Neural progenitor cell (in vitro differentiated cells): ENCODE measurements at regions not wholly inside any gene's neighbourhood (a gene's known extent, or its start where the extent isn't known, plus 50 kb on each side); places are given as distances from the start of the nearest gene placed in this dataset.
A peak's percentile ranks its signal among the peaks of the same experiment; 100 is the strongest.

Experiments used
- DNase-seq: peaks from one replicate; pipeline ENCODE4 v3.0.0-alpha.2; 2016; ENCODE audit warnings: low spot score
- H2AFZ ChIP-seq: fragments of 200-600 bp; sonication (generic); replicated peaks from 2 replicates; pipeline ENCODE4 v1.6.1; 2016; ENCODE audit warnings: antibody characterized with exemption
- H3F3A ChIP-seq: fragments of 200-600 bp; sonication (generic); 2 replicates; pipeline ENCODE4 v1.6.1; 2016; ENCODE audit warnings: antibody characterized with exemption, low read depth
- H3K27ac ChIP-seq: fragments of 200-600 bp; sonication (generic); 2 replicates; pipeline ENCODE4 v1.5.1; 2016; ENCODE audit warnings: mild to moderate bottlenecking
- H3K27me3 ChIP-seq: fragments of 200-600 bp; sonication (generic); 2 replicates; pipeline ENCODE4 v1.6.1; 2016; ENCODE audit warnings: mild to moderate bottlenecking, moderate library complexity
- H3K36me3 ChIP-seq: fragments of 200-600 bp; sonication (generic); 2 replicates; pipeline ENCODE4 v1.5.1; 2016
- H3K4me1 ChIP-seq: fragments of 200-600 bp; sonication (generic); 2 replicates; pipeline ENCODE4 v1.6.1; 2016; ENCODE audit warnings: mixed run types
- H3K4me2 ChIP-seq: fragments of 200-600 bp; sonication (generic); 2 replicates; pipeline ENCODE4 v1.6.1; 2016
- H3K4me3 ChIP-seq: fragments of 200-600 bp; sonication (generic); 2 replicates; pipeline ENCODE4 v1.5.1; 2016
- H3K79me2 ChIP-seq: fragments of 200-600 bp; sonication (generic); 2 replicates; pipeline ENCODE4 v1.6.1; 2016; ENCODE audit warnings: low read depth
- H3K9ac ChIP-seq: fragments of 200-600 bp; sonication (generic); 2 replicates; pipeline ENCODE4 v1.6.1; 2016
- H3K9me3 ChIP-seq: fragments of 200-600 bp; sonication (generic); 2 replicates; pipeline ENCODE4 v1.5.1; 2016; ENCODE audit warnings: low read depth
- H4K20me1 ChIP-seq: fragments of 200-600 bp; sonication (generic); 2 replicates; pipeline ENCODE4 v1.6.1; 2016; ENCODE audit warnings: low read depth
- H3K27ac Mint-ChIP-seq: 3 replicates; pipeline ENCODE4 v1.8.0; 2021; ENCODE audit warnings: mixed read lengths
- H3K27me3 Mint-ChIP-seq: 2 replicates; pipeline ENCODE4 v1.8.0; 2022; ENCODE audit warnings: low read depth, mild to moderate bottlenecking, inconsistent platforms, moderate library complexity, mixed read lengths; ENCODE audit not compliant: insufficient read depth
- H3K36me3 Mint-ChIP-seq: 3 replicates; pipeline ENCODE4 v1.8.0; 2021; ENCODE audit warnings: mixed read lengths
- H3K4me1 Mint-ChIP-seq: 3 replicates; pipeline ENCODE4 v1.8.0; 2021; ENCODE audit warnings: mixed read lengths
- H3K4me3 Mint-ChIP-seq: 3 replicates; pipeline ENCODE4 v1.8.0; 2021; ENCODE audit warnings: mild to moderate bottlenecking, moderate library complexity, mixed read lengths
- H3K9me3 Mint-ChIP-seq: 3 replicates; pipeline ENCODE4 v1.8.0; 2020; ENCODE audit warnings: mixed read lengths
- EZH2 ChIP-seq: fragments of 200-600 bp; sonication (generic); IDR thresholded peaks from 2 replicates; pipeline ENCODE4 v1.6.1; 2017; ENCODE audit warnings: antibody characterized with exemption, mild to moderate bottlenecking, moderate library complexity
- EZH2phosphoT487 ChIP-seq: fragments of 200-600 bp; sonication (generic); IDR thresholded peaks from 2 replicates; pipeline ENCODE4 v1.6.1; 2017; ENCODE audit warnings: antibody characterized with exemption
- TF ChIP-seq, protein P1 (sequence below): fragments of 200-600 bp; sonication (generic); IDR thresholded peaks from 2 replicates; pipeline ENCODE4 v1.5.1; 2017; ENCODE audit warnings: antibody characterized with exemption, mild to moderate bottlenecking

DNA sequence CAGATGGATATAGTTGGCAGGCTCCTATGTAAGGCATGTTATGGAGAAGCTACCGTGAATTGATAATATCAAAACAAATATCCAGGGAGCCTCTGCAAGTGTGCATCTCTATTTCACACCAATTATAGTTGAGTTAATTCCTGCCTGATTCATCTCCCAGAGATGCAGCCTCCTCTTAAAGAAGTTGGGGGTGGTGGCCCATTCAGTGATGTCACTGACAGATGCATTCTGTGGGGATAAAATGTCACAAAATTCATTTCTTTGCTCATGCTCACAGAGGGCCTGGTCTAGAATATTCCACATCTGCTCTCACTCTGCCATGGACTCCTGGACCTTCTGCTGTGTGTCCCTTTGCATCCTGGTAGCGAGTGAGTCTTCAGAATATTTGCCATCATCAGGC, 189.1 kb upstream of the PRSS1 start:
- H3K4me3 Mint-ChIP-seq = no peak overlapping the region
- no peaks in the 10 kb centered on the region for H3K9me3 Mint-ChIP-seq
- H3K4me1 ChIP-seq = no peaks in the 10 kb centered on the region
- no peaks in the 10 kb centered on the region for H3F3A ChIP-seq
- H2AFZ ChIP-seq = no peak overlapping the region
- no peak for DNase-seq
- no peak overlapping the region for H3K27ac ChIP-seq
- H3K9me3 ChIP-seq = no peaks in the 10 kb centered on the region
- no peaks in the 10 kb centered on the region for H4K20me1 ChIP-seq
- no peaks in the 10 kb centered on the region for H3K36me3 ChIP-seq
- H3K27ac Mint-ChIP-seq = no peak overlapping the region
- no peaks in the 10 kb centered on the region for H3K4me1 Mint-ChIP-seq
- H3K79me2 ChIP-seq = no peaks in the 10 kb centered on the region
- no peaks in the 10 kb centered on the region for H3K36me3 Mint-ChIP-seq
- no peak overlapping the region for H3K9ac ChIP-seq
- no peaks in the 10 kb centered on the region for H3K27me3 ChIP-seq
- H3K4me2 ChIP-seq = no peak overlapping the region
- H3K4me3 ChIP-seq = no peak overlapping the region
- H3K27me3 Mint-ChIP-seq = peaks cover 2% of the 10 kb centered on the region
- TF ChIP-seq EZH2 = no peak
- TF ChIP-seq EZH2phosphoT487 = no peak
- TF ChIP-seq, protein P1, sequence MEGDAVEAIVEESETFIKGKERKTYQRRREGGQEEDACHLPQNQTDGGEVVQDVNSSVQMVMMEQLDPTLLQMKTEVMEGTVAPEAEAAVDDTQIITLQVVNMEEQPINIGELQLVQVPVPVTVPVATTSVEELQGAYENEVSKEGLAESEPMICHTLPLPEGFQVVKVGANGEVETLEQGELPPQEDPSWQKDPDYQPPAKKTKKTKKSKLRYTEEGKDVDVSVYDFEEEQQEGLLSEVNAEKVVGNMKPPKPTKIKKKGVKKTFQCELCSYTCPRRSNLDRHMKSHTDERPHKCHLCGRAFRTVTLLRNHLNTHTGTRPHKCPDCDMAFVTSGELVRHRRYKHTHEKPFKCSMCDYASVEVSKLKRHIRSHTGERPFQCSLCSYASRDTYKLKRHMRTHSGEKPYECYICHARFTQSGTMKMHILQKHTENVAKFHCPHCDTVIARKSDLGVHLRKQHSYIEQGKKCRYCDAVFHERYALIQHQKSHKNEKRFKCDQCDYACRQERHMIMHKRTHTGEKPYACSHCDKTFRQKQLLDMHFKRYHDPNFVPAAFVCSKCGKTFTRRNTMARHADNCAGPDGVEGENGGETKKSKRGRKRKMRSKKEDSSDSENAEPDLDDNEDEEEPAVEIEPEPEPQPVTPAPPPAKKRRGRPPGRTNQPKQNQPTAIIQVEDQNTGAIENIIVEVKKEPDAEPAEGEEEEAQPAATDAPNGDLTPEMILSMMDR = no peak

DNA sequence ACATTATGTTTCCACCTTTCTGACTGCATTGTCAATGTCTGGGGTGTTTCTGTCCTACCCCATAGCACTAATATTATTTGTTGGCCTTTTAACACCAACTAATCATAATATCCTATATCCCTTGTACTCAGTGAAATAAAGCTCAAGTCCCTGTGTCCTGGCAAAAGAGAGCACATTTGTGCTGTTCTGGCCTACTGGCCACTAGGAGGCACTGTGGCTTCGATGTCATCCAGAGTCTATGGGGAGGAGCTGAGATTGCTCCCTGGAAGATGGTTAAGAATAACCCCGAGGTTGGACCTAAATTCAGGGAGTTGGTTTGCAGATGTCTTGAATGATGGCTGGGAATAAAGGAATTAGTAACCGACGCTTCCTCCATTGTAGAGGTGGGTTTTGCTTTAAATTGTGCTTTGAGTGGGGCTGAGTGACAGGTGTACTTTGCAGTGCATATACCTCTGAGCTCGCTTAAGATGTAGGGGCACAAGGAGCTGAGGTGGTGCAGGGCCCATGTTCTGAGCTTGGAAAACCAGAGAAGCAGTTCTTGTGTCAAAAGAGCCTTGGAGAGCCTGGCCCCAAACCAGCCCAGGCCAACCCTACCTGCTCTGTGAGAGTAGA, 191.2 kb upstream of the PRSS1 start:
- Histone ChIP-seq H3K9ac (no peak overlapping the region), H3F3A (no peaks in the 10 kb centered on the region), H3K9me3 (no peaks in the 10 kb centered on the region), H3K79me2 (no peaks in the 10 kb centered on the region), H4K20me1 (no peaks in the 10 kb centered on the region), H3K27me3 (no peaks in the 10 kb centered on the region), H2AFZ (no peak overlapping the region), H3K4me1 (no peaks in the 10 kb centered on the region), H3K27ac (no peak overlapping the region), H3K4me3 (no peak overlapping the region), H3K36me3 (no peaks in the 10 kb centered on the region), H3K4me2 (no peak overlapping the region)
- DNase-seq = peak; percentile 70
- H3K9me3 Mint-ChIP-seq = no peaks in the 10 kb centered on the region
- peaks cover 2% of the 10 kb centered on the region for H3K27me3 Mint-ChIP-seq
- H3K4me1 Mint-ChIP-seq = no peaks in the 10 kb centered on the region
- TF ChIP-seq EZH2 = no peak
- TF ChIP-seq, protein P1 = peak; percentile 86
- no peak for TF ChIP-seq EZH2phosphoT487
- no peak overlapping the region for H3K4me3 Mint-ChIP-seq
- no peaks in the 10 kb centered on the region for H3K36me3 Mint-ChIP-seq
- no peak overlapping the region for H3K27ac Mint-ChIP-seq

DNA sequence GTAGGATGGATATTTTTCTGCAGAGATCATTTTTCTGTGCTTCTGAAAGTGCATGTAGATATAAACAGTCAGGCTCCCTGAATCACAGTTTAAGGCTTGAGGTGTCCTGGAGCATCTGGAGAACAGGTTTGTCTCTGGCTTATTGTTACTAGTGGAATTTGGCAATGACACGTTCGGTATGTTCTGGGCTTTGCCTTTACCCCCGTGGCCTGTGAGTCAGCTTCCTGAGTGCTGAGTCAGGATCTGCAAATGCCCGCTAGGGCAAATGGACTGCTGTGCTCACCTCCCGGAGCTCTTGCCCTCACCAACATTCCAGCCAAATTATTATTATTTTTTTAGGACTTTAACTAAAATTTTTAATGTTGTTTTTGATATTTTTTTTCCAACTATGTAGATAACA, 192.5 kb upstream of the PRSS1 start:
- H3K9me3 ChIP-seq = no peaks in the 10 kb centered on the region
- Mint-ChIP-seq H3K9me3 (no peaks in the 10 kb centered on the region), H3K4me1 (no peaks in the 10 kb centered on the region), H3K4me3 (no peak overlapping the region), H3K27me3 (peaks cover 2% of the 10 kb centered on the region), H3K36me3 (no peaks in the 10 kb centered on the region), H3K27ac (no peak overlapping the region)
- no peak for DNase-seq
- H3K4me2 ChIP-seq = no peak overlapping the region
- no peak overlapping the region for H3K9ac ChIP-seq
- H3K27me3 ChIP-seq = no peaks in the 10 kb centered on the region
- no peak overlapping the region for H3K27ac ChIP-seq
- H3K4me3 ChIP-seq = no peak overlapping the region
- H3K79me2 ChIP-seq = no peaks in the 10 kb centered on the region
- no peaks in the 10 kb centered on the region for H3K36me3 ChIP-seq
- H3F3A ChIP-seq = no peaks in the 10 kb centered on the region
- no peak for TF ChIP-seq EZH2phosphoT487
- TF ChIP-seq, protein P1 = no peak
- TF ChIP-seq EZH2 = no peak
- H3K4me1 ChIP-seq = no peaks in the 10 kb centered on the region
- H2AFZ ChIP-seq = no peak overlapping the region
- no peaks in the 10 kb centered on the region for H4K20me1 ChIP-seq
